ENCODE measurements at regions not wholly inside any gene's neighbourhood (a gene's known extent, or its start where the extent isn't known, plus 50 kb on each side); places are given as distances from the start of the nearest gene placed in this dataset.
"Not testable (repeated sequence)": the region's sequence is repeated elsewhere in the genome, so short reads cannot be mapped to it uniquely, and the experiment has no call there.

- DNase-seq: not testable (repeated sequence)
These were observed 73.4 kb upstream of the SAMD11 start for GRCh38 chr1:850318-850717.

GRCh38 chr1:851398-851797, 72.3 kb upstream of the SAMD11 start:
- DNase-seq: not testable (repeated sequence)

GRCh38 chr1:851841-852240, 71.9 kb upstream of the SAMD11 start:
- DNase-seq: not testable (repeated sequence)

GRCh38 chr1:855202-855981, 68.3 kb upstream of the SAMD11 start:
- DNase-seq: not testable (repeated sequence)

- not testable (repeated sequence) for DNase-seq
These were observed 67.1 kb upstream of the SAMD11 start for GRCh38 chr1:856541-857057.

- not testable (repeated sequence) for DNase-seq
These were observed 65.6 kb upstream of the SAMD11 start for GRCh38 chr1:857926-858648.

GRCh38 chr1:858649-859041, 65.1 kb upstream of the SAMD11 start:
- DNase-seq: not testable (repeated sequence)

- not testable (repeated sequence) for DNase-seq
These were observed 62.8 kb upstream of the SAMD11 start for GRCh38 chr1:860941-861340.

- no peak for DNase-seq
These were observed 62.0 kb upstream of the SAMD11 start for GRCh38 chr1:861714-862113.

GRCh38 chr1:862601-863000, 61.1 kb upstream of the SAMD11 start:
- DNase-seq: not testable (repeated sequence)

- DNase-seq: not testable (repeated sequence)
These were observed 58.1 kb upstream of the SAMD11 start for GRCh38 chr1:865633-866032.

GRCh38 chr1:866095-866494, 57.6 kb upstream of the SAMD11 start:
- no peak for DNase-seq

- not testable (repeated sequence) for DNase-seq
These were observed 57.0 kb upstream of the SAMD11 start for GRCh38 chr1:866631-867299.

- not testable (repeated sequence) for DNase-seq
These were observed 56.2 kb upstream of the SAMD11 start for GRCh38 chr1:867550-867949.

GRCh38 chr1:869499-870244, 54.1 kb upstream of the SAMD11 start:
- DNase-seq: peak; percentile 78

Data from activated CD4-positive, alpha-beta T cell treated with anti-CD3 and anti-CD28 coated beads for 1 hour (primary cell).